ENCODE measurements at regions not wholly inside any gene's neighbourhood (a gene's known extent, or its start where the extent isn't known, plus 50 kb on each side); places are given as distances from the start of the nearest gene placed in this dataset.

DNA sequence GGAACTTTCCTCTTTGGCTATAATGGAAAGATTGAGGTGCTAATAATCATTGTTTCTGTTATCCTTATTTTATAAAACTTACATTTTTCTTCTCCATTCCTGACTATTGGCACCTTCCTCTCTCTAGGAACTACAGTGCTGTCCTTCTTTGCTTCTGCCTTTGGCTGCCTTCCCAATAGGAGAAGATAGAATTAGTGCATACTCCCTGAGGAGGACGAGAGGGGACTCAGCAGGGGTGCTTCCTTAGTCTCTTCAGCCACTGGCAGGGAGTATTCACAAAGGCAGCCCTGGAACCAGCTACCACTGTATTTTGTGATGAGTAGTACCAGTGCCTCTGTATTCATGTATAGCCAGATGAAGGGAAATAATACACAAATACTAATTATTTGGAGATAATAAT lies 208.5 kb downstream of the FOXG1 start:
- TF ChIP-seq ZNF565 (CRISPR knock-in tag; conservative IDR thresholded peaks at IDR 0.05; ENCODE audit: low read depth) (no peak), CSDC2 (CRISPR knock-in tag; IDR thresholded peaks at IDR 0.05) (no peak), ISL1 (CRISPR knock-in tag; IDR thresholded peaks at IDR 0.05) (no peak), ARNTL (CRISPR knock-in tag; IDR thresholded peaks at IDR 0.05; ENCODE audit: borderline replicate concordance, low read depth) (no peak), ZC3H10 (CRISPR knock-in tag; IDR thresholded peaks at IDR 0.05) (no peak), TCF4 (CRISPR knock-in tag; IDR thresholded peaks at IDR 0.05; ENCODE audit: borderline replicate concordance) (no peak), PPARA (CRISPR knock-in tag; IDR thresholded peaks at IDR 0.05; ENCODE audit: borderline replicate concordance) (no peak), ZFP3 (CRISPR knock-in tag; IDR thresholded peaks at IDR 0.05) (no peak), OSR1 (CRISPR knock-in tag; IDR thresholded peaks at IDR 0.05) (no peak), ZFP30 (CRISPR knock-in tag; IDR thresholded peaks at IDR 0.05) (no peak), ZNF8 (CRISPR knock-in tag; IDR thresholded peaks at IDR 0.05) (no peak), RARB (CRISPR knock-in tag; IDR thresholded peaks at IDR 0.05) (no peak), ZNF70 (CRISPR knock-in tag; IDR thresholded peaks at IDR 0.05) (no peak), BACH2 (CRISPR knock-in tag; IDR thresholded peaks at IDR 0.05; ENCODE audit: borderline replicate concordance) (no peak)
- TF ChIP-seq, protein P1, sequence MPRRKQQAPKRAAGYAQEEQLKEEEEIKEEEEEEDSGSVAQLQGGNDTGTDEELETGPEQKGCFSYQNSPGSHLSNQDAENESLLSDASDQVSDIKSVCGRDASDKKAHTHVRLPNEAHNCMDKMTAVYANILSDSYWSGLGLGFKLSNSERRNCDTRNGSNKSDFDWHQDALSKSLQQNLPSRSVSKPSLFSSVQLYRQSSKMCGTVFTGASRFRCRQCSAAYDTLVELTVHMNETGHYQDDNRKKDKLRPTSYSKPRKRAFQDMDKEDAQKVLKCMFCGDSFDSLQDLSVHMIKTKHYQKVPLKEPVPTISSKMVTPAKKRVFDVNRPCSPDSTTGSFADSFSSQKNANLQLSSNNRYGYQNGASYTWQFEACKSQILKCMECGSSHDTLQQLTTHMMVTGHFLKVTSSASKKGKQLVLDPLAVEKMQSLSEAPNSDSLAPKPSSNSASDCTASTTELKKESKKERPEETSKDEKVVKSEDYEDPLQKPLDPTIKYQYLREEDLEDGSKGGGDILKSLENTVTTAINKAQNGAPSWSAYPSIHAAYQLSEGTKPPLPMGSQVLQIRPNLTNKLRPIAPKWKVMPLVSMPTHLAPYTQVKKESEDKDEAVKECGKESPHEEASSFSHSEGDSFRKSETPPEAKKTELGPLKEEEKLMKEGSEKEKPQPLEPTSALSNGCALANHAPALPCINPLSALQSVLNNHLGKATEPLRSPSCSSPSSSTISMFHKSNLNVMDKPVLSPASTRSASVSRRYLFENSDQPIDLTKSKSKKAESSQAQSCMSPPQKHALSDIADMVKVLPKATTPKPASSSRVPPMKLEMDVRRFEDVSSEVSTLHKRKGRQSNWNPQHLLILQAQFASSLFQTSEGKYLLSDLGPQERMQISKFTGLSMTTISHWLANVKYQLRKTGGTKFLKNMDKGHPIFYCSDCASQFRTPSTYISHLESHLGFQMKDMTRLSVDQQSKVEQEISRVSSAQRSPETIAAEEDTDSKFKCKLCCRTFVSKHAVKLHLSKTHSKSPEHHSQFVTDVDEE (CRISPR knock-in tag; IDR thresholded peaks at IDR 0.05): no peak
- TF ChIP-seq, protein P2, sequence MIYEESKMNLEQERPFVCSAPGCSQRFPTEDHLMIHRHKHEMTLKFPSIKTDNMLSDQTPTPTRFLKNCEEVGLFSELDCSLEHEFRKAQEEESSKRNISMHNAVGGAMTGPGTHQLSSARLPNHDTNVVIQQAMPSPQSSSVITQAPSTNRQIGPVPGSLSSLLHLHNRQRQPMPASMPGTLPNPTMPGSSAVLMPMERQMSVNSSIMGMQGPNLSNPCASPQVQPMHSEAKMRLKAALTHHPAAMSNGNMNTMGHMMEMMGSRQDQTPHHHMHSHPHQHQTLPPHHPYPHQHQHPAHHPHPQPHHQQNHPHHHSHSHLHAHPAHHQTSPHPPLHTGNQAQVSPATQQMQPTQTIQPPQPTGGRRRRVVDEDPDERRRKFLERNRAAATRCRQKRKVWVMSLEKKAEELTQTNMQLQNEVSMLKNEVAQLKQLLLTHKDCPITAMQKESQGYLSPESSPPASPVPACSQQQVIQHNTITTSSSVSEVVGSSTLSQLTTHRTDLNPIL (CRISPR knock-in tag; IDR thresholded peaks at IDR 0.05; ENCODE audit: low read depth): no peak
- TF ChIP-seq, protein P3, sequence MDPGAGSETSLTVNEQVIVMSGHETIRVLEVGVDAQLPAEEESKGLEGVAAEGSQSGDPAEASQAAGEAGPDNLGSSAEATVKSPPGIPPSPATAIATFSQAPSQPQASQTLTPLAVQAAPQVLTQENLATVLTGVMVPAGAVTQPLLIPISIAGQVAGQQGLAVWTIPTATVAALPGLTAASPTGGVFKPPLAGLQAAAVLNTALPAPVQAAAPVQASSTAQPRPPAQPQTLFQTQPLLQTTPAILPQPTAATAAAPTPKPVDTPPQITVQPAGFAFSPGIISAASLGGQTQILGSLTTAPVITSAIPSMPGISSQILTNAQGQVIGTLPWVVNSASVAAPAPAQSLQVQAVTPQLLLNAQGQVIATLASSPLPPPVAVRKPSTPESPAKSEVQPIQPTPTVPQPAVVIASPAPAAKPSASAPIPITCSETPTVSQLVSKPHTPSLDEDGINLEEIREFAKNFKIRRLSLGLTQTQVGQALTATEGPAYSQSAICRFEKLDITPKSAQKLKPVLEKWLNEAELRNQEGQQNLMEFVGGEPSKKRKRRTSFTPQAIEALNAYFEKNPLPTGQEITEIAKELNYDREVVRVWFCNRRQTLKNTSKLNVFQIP (CRISPR knock-in tag; IDR thresholded peaks at IDR 0.05; ENCODE audit: borderline replicate concordance, low read depth): no peak
- TF ChIP-seq, protein P4, sequence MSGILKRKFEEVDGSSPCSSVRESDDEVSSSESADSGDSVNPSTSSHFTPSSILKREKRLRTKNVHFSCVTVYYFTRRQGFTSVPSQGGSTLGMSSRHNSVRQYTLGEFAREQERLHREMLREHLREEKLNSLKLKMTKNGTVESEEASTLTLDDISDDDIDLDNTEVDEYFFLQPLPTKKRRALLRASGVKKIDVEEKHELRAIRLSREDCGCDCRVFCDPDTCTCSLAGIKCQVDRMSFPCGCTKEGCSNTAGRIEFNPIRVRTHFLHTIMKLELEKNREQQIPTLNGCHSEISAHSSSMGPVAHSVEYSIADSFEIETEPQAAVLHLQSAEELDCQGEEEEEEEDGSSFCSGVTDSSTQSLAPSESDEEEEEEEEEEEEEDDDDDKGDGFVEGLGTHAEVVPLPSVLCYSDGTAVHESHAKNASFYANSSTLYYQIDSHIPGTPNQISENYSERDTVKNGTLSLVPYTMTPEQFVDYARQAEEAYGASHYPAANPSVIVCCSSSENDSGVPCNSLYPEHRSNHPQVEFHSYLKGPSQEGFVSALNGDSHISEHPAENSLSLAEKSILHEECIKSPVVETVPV (CRISPR knock-in tag; IDR thresholded peaks at IDR 0.05): no peak
- no peak for ATAC-seq

DNA sequence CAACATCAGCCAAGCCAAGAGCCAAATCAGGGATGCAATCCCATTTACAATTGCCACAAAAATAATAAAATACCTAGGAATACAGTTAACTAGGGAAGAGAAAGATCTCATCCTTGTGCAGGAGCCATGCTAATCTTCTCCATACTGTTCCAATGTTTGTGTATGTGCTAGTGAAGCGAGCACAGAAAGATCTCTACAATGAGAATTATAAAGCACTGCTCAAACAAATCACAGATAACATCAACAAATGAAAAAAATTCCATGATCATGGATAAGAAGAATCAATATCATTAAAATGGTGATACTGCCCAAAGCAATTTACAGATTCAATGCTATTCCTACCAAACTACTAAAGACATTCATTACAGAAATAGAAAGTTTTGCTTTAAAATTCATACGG lies 215.6 kb downstream of the FOXG1 start:
- ATAC-seq: no peak
- TF ChIP-seq ZNF70 (CRISPR knock-in tag; IDR thresholded peaks at IDR 0.05) (no peak), CSDC2 (CRISPR knock-in tag; IDR thresholded peaks at IDR 0.05) (no peak), ZNF8 (CRISPR knock-in tag; IDR thresholded peaks at IDR 0.05) (no peak), ESRRG (CRISPR knock-in tag; IDR thresholded peaks at IDR 0.05) (no peak), ARNTL (CRISPR knock-in tag; IDR thresholded peaks at IDR 0.05; ENCODE audit: borderline replicate concordance, low read depth) (no peak), ISL1 (CRISPR knock-in tag; IDR thresholded peaks at IDR 0.05) (no peak), TCF4 (CRISPR knock-in tag; IDR thresholded peaks at IDR 0.05; ENCODE audit: borderline replicate concordance) (no peak), OSR1 (CRISPR knock-in tag; IDR thresholded peaks at IDR 0.05) (no peak), TOX (CRISPR knock-in tag; IDR thresholded peaks at IDR 0.05; ENCODE audit: borderline replicate concordance) (no peak), BACH2 (CRISPR knock-in tag; IDR thresholded peaks at IDR 0.05; ENCODE audit: borderline replicate concordance) (no peak), ZNF565 (CRISPR knock-in tag; conservative IDR thresholded peaks at IDR 0.05; ENCODE audit: low read depth) (no peak), PPARA (CRISPR knock-in tag; IDR thresholded peaks at IDR 0.05; ENCODE audit: borderline replicate concordance) (no peak)
- TF ChIP-seq, protein P3 (CRISPR knock-in tag; IDR thresholded peaks at IDR 0.05; ENCODE audit: borderline replicate concordance, low read depth): no peak
- TF ChIP-seq, protein P2 (CRISPR knock-in tag; IDR thresholded peaks at IDR 0.05; ENCODE audit: low read depth): no peak
- TF ChIP-seq, protein P1 (CRISPR knock-in tag; IDR thresholded peaks at IDR 0.05): no peak
- TF ChIP-seq, protein P4 (CRISPR knock-in tag; IDR thresholded peaks at IDR 0.05): no peak
- TF ChIP-seq, protein P5, sequence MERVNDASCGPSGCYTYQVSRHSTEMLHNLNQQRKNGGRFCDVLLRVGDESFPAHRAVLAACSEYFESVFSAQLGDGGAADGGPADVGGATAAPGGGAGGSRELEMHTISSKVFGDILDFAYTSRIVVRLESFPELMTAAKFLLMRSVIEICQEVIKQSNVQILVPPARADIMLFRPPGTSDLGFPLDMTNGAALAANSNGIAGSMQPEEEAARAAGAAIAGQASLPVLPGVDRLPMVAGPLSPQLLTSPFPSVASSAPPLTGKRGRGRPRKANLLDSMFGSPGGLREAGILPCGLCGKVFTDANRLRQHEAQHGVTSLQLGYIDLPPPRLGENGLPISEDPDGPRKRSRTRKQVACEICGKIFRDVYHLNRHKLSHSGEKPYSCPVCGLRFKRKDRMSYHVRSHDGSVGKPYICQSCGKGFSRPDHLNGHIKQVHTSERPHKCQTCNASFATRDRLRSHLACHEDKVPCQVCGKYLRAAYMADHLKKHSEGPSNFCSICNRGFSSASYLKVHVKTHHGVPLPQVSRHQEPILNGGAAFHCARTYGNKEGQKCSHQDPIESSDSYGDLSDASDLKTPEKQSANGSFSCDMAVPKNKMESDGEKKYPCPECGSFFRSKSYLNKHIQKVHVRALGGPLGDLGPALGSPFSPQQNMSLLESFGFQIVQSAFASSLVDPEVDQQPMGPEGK (CRISPR knock-in tag; IDR thresholded peaks at IDR 0.05; ENCODE audit: borderline replicate concordance): no peak
